Activated naive CD4-positive, alpha-beta T cell treated with anti-CD3 and anti-CD28 coated beads for 36 hours (primary cell): ENCODE measurements at regions not wholly inside any gene's neighbourhood (a gene's known extent, or its start where the extent isn't known, plus 50 kb on each side); places are given as distances from the start of the nearest gene placed in this dataset.

Source experiments
- CTCF ChIA-PET: fragments of 350-600 bp; sonication (Branson Sonifier 250); formaldehyde crosslinking; loops from one replicate; lab custom pipeline; 2021; ENCODE audit warnings: antibody characterized with exemption; lab: Charles Lee
- DNase-seq: peaks from one replicate; pipeline ENCODE4 v3.0.0-alpha.2; 2020
- H3K27ac Mint-ChIP-seq: one replicate; pipeline ENCODE4 v1.8.0; 2021; ENCODE audit warnings: mild to moderate bottlenecking, mixed read lengths
- H3K27me3 Mint-ChIP-seq: one replicate; pipeline ENCODE4 v1.8.0; 2021; ENCODE audit warnings: low read depth, mixed read lengths
- H3K36me3 Mint-ChIP-seq: one replicate; pipeline ENCODE4 v1.8.0; 2021; ENCODE audit warnings: low read depth, mixed read lengths
- H3K4me1 Mint-ChIP-seq: one replicate; pipeline ENCODE4 v1.8.0; 2021; ENCODE audit warnings: low read depth, mixed read lengths
- H3K4me3 Mint-ChIP-seq: one replicate; pipeline ENCODE4 v1.8.0; 2021; ENCODE audit warnings: mild to moderate bottlenecking, moderate library complexity, mixed read lengths
- H3K9me3 Mint-ChIP-seq: one replicate; pipeline ENCODE4 v1.8.0; 2021; ENCODE audit warnings: mixed read lengths
- intact Hi-C: fragments of 100-400 bp; cut with micrococcal nuclease; formaldehyde crosslinking; loops from one replicate; pipeline ENCODE4 v1.15.1; 2023

- no peaks in the 10 kb centered on the region for H3K4me1 Mint-ChIP-seq
- CTCF ChIA-PET, result interaction anchor here (0.6 kb wide), 1 partner anchor 79 kb away, joined by 3 read pairs; no protein-coding TSS in a partner anchor
- H3K27ac Mint-ChIP-seq, result no peak overlapping the region
- H3K9me3 Mint-ChIP-seq, result peaks cover 11% of the 10 kb centered on the region
- no peak overlapping the region for H3K4me3 Mint-ChIP-seq
- intact Hi-C loops, result no loop called here
- no peak for DNase-seq
- no peaks in the 10 kb centered on the region for H3K27me3 Mint-ChIP-seq
- peaks cover 1% of the 10 kb centered on the region for H3K36me3 Mint-ChIP-seq
Measured at GRCh38 chr9:134989206-134990065, 71.7 kb upstream of the FCN1 start.

- Mint-ChIP-seq H3K9me3 (peaks cover 8% of the 10 kb centered on the region), H3K27ac (no peak overlapping the region), H3K36me3 (peaks cover 1% of the 10 kb centered on the region), H3K4me3 (no peak overlapping the region), H3K27me3 (peaks cover 6% of the 10 kb centered on the region), H3K4me1 (no peaks in the 10 kb centered on the region)
- CTCF ChIA-PET, result no interaction called here
- intact Hi-C loops, result no loop called here
- DNase-seq, result no peak
Measured at GRCh38 chr9:134991808-134992754, 74.4 kb upstream of the FCN1 start.

- Mint-ChIP-seq H3K36me3 (no peaks in the 10 kb centered on the region), H3K27ac (no peak overlapping the region), H3K9me3 (peaks cover 4% of the 10 kb centered on the region), H3K27me3 (peaks cover 6% of the 10 kb centered on the region), H3K4me3 (no peak overlapping the region), H3K4me1 (no peaks in the 10 kb centered on the region)
- CTCF ChIA-PET, result no interaction called here
- DNase-seq, result no peak
- intact Hi-C loops, result no loop called here
Measured at GRCh38 chr9:134992755-134993124, 75.0 kb upstream of the FCN1 start.

GRCh38 chr9:134993416-134993815, 75.7 kb upstream of the FCN1 start:
- H3K27ac Mint-ChIP-seq, result no peak overlapping the region
- peaks cover 7% of the 10 kb centered on the region for H3K9me3 Mint-ChIP-seq
- DNase-seq, result no peak
- H3K4me1 Mint-ChIP-seq, result no peaks in the 10 kb centered on the region
- H3K27me3 Mint-ChIP-seq, result peaks cover 6% of the 10 kb centered on the region
- H3K4me3 Mint-ChIP-seq, result no peak overlapping the region
- CTCF ChIA-PET, result no interaction called here
- no peaks in the 10 kb centered on the region for H3K36me3 Mint-ChIP-seq
- intact Hi-C loops, result no loop called here

GRCh38 chr9:134993996-134994720, 76.4 kb upstream of the FCN1 start:
- Mint-ChIP-seq H3K4me3 (no peak overlapping the region), H3K4me1 (no peaks in the 10 kb centered on the region), H3K36me3 (no peaks in the 10 kb centered on the region), H3K27ac (no peak overlapping the region), H3K9me3 (peaks cover 7% of the 10 kb centered on the region), H3K27me3 (peaks cover 6% of the 10 kb centered on the region)
- CTCF ChIA-PET, result no interaction called here
- intact Hi-C loops, result no loop called here
- DNase-seq, result no peak

- intact Hi-C loops, result no loop called here
- H3K27ac Mint-ChIP-seq, result no peak overlapping the region
- CTCF ChIA-PET, result no interaction called here
Measured at GRCh38 chr9:134994926-134995791, 77.4 kb upstream of the FCN1 start.

GRCh38 chr9:134995792-134996120, 78.0 kb upstream of the FCN1 start:
- DNase-seq, result no peak
- Mint-ChIP-seq H3K36me3 (no peaks in the 10 kb centered on the region), H3K9me3 (peaks cover 16% of the 10 kb centered on the region), H3K4me1 (no peaks in the 10 kb centered on the region), H3K4me3 (no peak overlapping the region), H3K27ac (no peak overlapping the region), H3K27me3 (peaks cover 6% of the 10 kb centered on the region)
- CTCF ChIA-PET, result no interaction called here
- intact Hi-C loops, result no loop called here

More at GRCh38 chr9:134994926-134995791, 77.4 kb upstream of the FCN1 start:
- H3K27me3 Mint-ChIP-seq, result peaks cover 6% of the 10 kb centered on the region
- DNase-seq, result no peak
- H3K36me3 Mint-ChIP-seq, result no peaks in the 10 kb centered on the region
- H3K4me3 Mint-ChIP-seq, result no peak overlapping the region
- H3K9me3 Mint-ChIP-seq, result peaks cover 11% of the 10 kb centered on the region
- no peaks in the 10 kb centered on the region for H3K4me1 Mint-ChIP-seq

GRCh38 chr9:134996591-134997530, 79.1 kb upstream of the FCN1 start:
- Mint-ChIP-seq H3K4me3 (no peak overlapping the region), H3K36me3 (no peaks in the 10 kb centered on the region), H3K27me3 (peaks cover 6% of the 10 kb centered on the region), H3K9me3 (peaks cover 20% of the 10 kb centered on the region), H3K4me1 (no peaks in the 10 kb centered on the region), H3K27ac (no peak overlapping the region)
- intact Hi-C loops, result no loop called here
- no peak for DNase-seq
- CTCF ChIA-PET, result no interaction called here

- no peak overlapping the region for H3K27ac Mint-ChIP-seq
- H3K27me3 Mint-ChIP-seq, result peaks cover 17% of the 10 kb centered on the region
- DNase-seq, result no peak
- CTCF ChIA-PET, result no interaction called here
- intact Hi-C loops, result no loop called here
- no peaks in the 10 kb centered on the region for H3K36me3 Mint-ChIP-seq
- H3K9me3 Mint-ChIP-seq, result peaks cover 23% of the 10 kb centered on the region
- no peak overlapping the region for H3K4me3 Mint-ChIP-seq
- no peaks in the 10 kb centered on the region for H3K4me1 Mint-ChIP-seq
Measured at GRCh38 chr9:135000647-135001245, 83.0 kb upstream of the FCN1 start.

GRCh38 chr9:135001526-135001925, 83.8 kb upstream of the FCN1 start:
- Mint-ChIP-seq H3K36me3 (no peaks in the 10 kb centered on the region), H3K27me3 (peaks cover 11% of the 10 kb centered on the region), H3K4me1 (no peaks in the 10 kb centered on the region), H3K9me3 (peaks cover 23% of the 10 kb centered on the region), H3K4me3 (no peak overlapping the region), H3K27ac (no peak overlapping the region)
- intact Hi-C loops, result no loop called here
- no peak for DNase-seq
- CTCF ChIA-PET, result no interaction called here
